Right forelimb (tissue), 1 donor: ENCODE measurements at regions not wholly inside any gene's neighbourhood (a gene's known extent, or its start where the extent isn't known, plus 50 kb on each side); places are given as distances from the start of the nearest gene placed in this dataset.

ENCODE experiments used
- DNase-seq: peaks from one replicate; pipeline ENCODE4 v3.0.0-alpha.2; 2018

- DNase-seq, result no peak
These were observed 300.4 kb upstream of the ADAMTS9 start for GRCh38 chr3:64988188-64988587.

- no peak for DNase-seq
These were observed 299.9 kb upstream of the ADAMTS9 start for GRCh38 chr3:64987726-64988125.

- DNase-seq, result no peak
These were observed 297.3 kb upstream of the ADAMTS9 start for GRCh38 chr3:64985072-64985471.

DNA sequence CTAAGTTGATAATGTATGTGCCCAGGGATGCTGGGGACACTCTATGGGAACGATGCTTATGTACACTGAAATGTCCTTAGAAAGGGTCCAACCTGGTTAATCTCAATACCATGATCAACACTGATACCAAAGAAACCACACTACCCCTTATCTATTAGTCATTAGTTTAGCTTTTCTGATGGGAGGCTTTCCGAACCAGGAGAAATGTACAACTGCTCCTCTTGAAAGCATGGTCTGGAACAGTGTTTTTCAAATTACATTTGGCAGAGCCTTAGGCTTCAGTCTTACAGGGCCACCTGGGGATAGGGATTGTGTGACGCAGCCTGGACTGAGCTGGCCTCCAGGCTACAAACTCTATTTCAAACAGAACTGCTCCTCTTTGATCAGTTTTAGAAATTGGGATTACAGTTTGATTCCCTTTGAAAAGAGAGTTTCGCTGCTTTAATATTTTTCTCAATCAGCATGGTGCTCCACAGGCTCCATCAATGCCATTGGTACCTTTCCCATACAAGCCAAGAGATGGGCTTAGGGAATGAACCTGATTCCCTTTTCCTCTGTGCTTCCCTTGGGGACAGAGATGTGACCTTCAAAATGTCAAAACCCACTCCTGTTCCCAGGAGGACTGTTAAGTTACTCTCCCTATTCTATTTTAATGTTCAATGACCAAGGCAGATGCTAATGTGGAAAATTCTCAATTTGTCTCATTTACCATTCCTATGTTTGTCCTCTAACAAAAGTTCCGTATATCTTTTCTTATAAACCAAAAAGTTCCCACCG, 296.0 kb upstream of the ADAMTS9 start:
- no peak for DNase-seq

- DNase-seq, result no peak
These were observed 289.7 kb upstream of the ADAMTS9 start for GRCh38 chr3:64977308-64978100.

- DNase-seq, result no peak
These were observed 288.7 kb upstream of the ADAMTS9 start for GRCh38 chr3:64976456-64976855.

GRCh38 chr3:64975147-64975546, 287.3 kb upstream of the ADAMTS9 start:
- no peak for DNase-seq

DNA sequence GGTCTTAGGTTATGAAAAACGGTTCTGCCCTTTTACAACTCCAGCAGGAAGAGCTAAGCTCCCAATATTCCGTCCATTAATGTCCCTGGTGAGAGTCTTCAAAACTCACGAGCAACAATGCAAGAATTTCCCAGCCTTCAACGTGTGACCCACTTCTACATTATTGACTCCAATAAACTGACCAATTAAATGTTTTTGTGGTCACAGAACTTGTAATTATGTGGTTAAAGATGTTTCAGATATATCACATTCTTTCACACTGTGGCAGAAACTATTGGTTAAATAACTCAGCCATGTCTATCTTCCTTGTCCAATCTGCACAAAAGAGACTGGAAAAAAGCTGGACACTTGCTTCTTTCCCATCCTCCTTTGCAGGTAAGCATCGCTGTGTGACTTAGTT, 286.6 kb upstream of the ADAMTS9 start:
- no peak for DNase-seq

DNA sequence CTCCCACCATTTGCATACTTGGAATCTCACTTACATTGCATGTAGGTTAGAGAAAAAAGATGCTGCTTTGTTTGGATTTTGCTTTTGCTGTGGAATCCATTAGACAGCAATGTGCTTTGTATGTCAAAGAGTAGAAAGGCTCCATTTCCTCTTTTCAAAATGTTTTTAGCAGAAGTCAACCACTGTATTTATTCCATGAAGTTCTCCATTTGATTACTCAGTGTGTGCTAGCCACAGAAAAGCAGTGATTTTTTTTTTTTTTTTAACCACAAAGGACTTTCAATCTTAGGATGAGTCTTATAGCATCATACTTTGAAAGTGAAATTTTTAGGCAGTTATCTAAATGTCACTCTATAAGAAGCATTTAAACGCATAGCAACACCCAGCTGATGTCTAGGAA, 285.0 kb upstream of the ADAMTS9 start:
- DNase-seq, result no peak

GRCh38 chr3:64971602-64972001, 283.8 kb upstream of the ADAMTS9 start:
- DNase-seq, result no peak

DNA sequence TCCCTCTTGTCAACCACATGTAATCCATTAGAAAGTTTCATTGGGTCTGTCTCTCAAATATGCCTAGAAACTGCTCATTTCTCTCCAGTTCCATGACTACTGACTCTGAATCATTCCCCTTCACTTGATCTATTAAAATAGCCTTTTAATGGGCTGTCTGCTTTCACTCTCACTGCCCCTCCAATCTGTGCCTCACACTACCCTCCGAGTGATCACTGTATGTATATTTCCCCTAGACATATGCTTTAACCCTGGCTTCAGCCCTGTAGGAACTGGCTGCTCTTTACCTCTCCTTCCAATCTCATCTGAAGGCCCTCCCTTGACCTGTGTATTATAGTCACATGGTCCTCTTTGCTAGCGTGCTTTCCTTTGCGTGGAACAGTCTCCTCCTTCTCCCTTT, 282.8 kb upstream of the ADAMTS9 start:
- DNase-seq, result no peak

- DNase-seq, result no peak
These were observed 273.5 kb upstream of the ADAMTS9 start for GRCh38 chr3:64961301-64961700.

- no peak for DNase-seq
These were observed 270.5 kb upstream of the ADAMTS9 start for GRCh38 chr3:64958199-64958843.

DNA sequence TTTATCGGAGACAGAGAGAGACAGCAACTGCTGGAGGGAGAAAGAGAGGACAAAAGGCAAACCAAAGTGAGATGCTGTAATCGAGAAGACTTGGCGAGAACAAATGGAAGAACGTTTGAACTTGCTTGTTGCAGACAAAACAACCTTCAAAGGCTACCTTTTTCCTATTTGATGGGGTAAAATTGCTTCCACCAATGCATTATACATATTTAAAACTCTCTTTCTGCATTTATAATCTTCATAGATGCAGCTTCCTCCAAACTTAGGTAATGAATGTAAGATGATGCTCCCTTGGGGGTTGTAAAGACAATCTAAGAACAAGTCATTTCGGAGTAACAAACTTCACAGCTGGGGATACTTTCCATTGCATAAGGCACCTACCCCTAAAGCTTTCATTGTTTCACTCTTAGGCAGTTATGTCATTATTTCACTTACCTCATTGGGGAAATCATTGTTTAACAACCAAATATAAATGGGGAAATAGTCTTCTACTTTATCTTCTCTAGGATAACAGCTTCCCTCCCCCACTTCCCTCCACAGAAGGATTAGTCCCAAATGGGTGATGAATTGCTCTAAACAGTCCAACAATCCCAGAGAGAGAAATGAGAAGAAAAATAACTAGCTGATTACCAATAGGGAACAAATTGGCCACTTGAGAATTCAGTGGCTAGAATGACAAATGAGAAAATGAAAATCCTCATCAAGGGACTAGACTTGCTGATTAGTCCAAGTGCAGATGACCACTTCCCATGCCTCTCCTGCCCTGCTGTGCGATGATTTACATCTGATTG, 269.8 kb upstream of the ADAMTS9 start:
- no peak for DNase-seq

GRCh38 chr3:64956711-64957325, 269.0 kb upstream of the ADAMTS9 start:
- DNase-seq, result peak; percentile 44

- no peak for DNase-seq
These were observed 267.3 kb upstream of the ADAMTS9 start for GRCh38 chr3:64954995-64955636.

GRCh38 chr3:64945171-64945729, 257.4 kb upstream of the ADAMTS9 start:
- DNase-seq, result peak; percentile 77

GRCh38 chr3:64943866-64944265, 256.1 kb upstream of the ADAMTS9 start:
- DNase-seq, result no peak

DNA sequence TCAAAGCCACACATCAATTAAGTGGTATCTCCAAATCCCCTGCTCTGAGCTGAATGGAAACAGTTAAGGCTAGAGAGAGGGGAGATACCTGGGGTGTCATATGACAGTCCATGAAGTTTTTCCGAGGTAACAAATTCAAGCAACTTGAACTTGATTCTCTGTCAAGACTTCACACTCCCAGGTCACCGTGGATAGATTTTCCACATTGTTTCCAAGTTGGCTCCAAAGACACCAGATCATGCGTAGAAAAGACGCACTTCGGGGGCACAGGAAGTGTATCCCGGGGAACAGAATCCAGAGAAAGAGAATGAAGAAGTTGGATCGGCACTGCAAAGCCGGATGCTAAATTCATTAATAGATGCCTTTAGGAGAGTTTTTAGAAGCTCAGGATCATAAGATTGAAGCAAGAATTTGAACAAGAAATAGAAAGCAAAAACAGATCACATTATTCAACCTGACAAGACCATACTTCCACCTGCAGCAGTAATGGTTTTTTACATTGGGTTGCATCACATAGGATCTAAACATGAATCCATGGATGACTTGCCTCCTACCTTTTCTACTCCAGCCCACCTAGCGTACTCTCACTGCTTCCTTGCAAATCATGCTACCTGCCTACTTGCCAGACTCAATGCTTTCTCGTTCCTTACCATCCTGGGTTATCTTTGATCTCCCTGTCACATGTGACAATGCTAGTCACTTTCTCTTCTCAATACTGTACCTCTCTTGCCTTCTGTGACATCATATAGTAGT, 253.0 kb upstream of the ADAMTS9 start:
- no peak for DNase-seq

DNA sequence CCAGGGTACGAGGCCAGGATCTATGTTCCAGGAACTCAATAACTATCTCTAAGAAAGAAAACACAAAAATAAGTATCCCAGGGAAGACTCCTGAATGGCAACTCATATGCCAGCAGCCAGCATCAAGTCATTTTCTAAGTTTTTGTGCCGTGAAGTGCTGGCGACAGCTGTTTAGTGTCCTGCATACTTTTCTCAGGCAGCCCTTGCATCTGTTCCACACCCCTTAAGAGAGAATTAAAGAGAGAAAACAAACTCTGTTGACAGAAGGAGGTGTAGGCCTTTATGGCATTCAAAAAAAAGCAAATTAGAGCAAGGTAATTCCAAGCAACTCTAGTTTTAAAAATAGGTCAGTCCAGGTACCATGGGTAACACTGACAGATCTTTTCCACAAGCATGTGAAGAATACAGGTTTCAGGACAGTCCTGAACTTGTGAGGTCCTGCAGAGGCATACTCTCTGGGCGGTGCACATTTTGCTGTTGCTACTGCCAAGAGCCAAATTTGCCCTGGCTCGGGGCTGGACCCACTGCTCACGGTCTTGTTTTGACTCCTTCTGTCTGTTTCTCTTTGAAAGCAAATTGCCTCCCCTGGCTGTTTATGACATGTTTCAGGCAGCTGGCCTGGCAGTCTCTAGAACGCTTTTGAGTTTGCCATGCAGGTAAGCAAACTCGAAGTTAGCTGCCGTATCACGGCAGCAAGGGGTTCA, 252.1 kb upstream of the ADAMTS9 start:
- no peak for DNase-seq
